ENCODE measurements at regions not wholly inside any gene's neighbourhood (a gene's known extent, or its start where the extent isn't known, plus 50 kb on each side); places are given as distances from the start of the nearest gene placed in this dataset.

DNA sequence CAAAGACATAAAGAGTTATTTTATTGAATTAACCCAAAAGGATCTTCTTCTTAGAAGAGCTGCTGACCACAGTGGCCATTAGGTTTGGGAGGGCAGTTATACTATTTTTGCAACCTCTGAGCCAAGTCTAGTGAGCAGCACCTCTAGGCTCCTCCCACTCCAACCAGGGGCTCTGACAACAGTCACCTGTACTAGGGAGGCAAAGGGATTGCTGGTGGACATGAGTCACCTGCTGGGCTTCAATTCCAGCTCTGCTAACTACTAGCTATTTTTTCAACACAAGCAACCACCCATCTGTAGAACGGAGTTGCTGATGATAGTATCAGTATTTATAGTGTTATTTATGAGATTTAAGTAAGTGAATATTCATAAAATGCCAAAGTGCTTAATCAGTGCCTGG, 166.0 kb downstream of the KLHL28 start:
- intact Hi-C loops (cut with DNase I) = no loop called here
- H3K9ac ChIP-seq (ENCODE audit: low read length in 3 of 3) = no peak overlapping the region
- no peak overlapping the region for H3K4me3 ChIP-seq (ENCODE audit: low read length in 3 of 3)
- TF ChIP-seq, protein P1, sequence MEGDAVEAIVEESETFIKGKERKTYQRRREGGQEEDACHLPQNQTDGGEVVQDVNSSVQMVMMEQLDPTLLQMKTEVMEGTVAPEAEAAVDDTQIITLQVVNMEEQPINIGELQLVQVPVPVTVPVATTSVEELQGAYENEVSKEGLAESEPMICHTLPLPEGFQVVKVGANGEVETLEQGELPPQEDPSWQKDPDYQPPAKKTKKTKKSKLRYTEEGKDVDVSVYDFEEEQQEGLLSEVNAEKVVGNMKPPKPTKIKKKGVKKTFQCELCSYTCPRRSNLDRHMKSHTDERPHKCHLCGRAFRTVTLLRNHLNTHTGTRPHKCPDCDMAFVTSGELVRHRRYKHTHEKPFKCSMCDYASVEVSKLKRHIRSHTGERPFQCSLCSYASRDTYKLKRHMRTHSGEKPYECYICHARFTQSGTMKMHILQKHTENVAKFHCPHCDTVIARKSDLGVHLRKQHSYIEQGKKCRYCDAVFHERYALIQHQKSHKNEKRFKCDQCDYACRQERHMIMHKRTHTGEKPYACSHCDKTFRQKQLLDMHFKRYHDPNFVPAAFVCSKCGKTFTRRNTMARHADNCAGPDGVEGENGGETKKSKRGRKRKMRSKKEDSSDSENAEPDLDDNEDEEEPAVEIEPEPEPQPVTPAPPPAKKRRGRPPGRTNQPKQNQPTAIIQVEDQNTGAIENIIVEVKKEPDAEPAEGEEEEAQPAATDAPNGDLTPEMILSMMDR (IDR thresholded peaks at IDR 0.05; ENCODE audit: borderline replicate concordance, extremely low read depth, insufficient read depth) = no peak
- no peaks in the 10 kb centered on the region for H3K4me1 ChIP-seq (ENCODE audit: control insufficient read depth in 2 of 3, insufficient read depth in 2 of 3, low read depth in 1 of 3, low read length in 3 of 3)
- H3K9me3 ChIP-seq (ENCODE audit: control insufficient read depth in 2 of 3, insufficient read depth in 1 of 3, low read length in 3 of 3) = no peaks in the 10 kb centered on the region
- H3K36me3 ChIP-seq (ENCODE audit: control insufficient read depth in 2 of 3, insufficient read depth in 3 of 3, low read length in 3 of 3) = no peaks in the 10 kb centered on the region
- no peaks in the 10 kb centered on the region for H3K27me3 ChIP-seq (ENCODE audit: control insufficient read depth, insufficient read depth, low read length)
- no peak for DNase-seq
- FAIRE-seq = no peak
- H3K27ac ChIP-seq (ENCODE audit: low read depth in 2 of 2, low read length in 2 of 2) = no peak overlapping the region

DNA sequence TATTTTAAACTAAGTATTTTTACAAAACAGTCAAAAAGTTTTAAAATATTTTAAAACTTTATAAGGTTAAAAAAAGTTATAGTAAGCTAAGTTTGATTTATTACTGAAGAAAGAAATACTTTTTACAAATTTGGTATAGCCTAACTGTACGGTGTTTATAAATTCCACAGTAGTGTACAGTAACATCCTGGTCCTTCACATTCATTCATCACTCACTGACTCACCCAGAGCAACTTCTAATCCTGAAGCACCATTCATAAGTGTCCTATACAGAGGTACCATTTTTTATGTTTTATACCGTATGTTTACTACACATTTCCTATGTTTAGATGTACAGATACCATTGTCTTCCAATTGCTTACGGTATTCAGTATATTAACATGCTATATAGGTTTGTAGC, 170.0 kb downstream of the KLHL28 start:
- intact Hi-C loops (cut with DNase I) = no loop called here
- no peaks in the 10 kb centered on the region for H3K27me3 ChIP-seq (ENCODE audit: control insufficient read depth, insufficient read depth, low read length)
- FAIRE-seq = no peak

DNA sequence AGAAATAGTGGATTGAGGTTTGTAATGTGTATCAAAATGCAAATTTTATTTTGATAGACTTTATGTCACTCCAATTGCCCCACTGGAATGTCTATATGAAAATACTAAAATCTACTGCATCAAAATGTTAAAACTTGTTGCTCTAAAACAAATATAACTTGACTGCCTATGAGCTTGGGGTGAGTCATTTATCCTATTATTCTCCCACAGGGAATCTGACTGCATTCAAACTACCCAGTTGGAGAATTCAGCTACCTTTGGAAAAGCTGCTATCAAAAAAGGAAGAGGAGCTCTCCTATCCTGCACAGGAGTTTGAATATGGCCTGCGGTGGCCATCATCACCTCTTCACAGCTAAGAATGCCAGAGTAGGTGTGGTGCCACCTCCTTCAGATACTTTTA, 173.1 kb downstream of the KLHL28 start:
- Histone ChIP-seq H3K9me3 (ENCODE audit: control insufficient read depth in 2 of 3, insufficient read depth in 1 of 3, low read length in 3 of 3) (no peaks in the 10 kb centered on the region), H3K27ac (ENCODE audit: low read depth in 2 of 2, low read length in 2 of 2) (no peak overlapping the region), H3K27me3 (ENCODE audit: control insufficient read depth, insufficient read depth, low read length) (no peaks in the 10 kb centered on the region), H3K9ac (ENCODE audit: low read length in 3 of 3) (no peak overlapping the region), H3K36me3 (ENCODE audit: control insufficient read depth in 2 of 3, insufficient read depth in 3 of 3, low read length in 3 of 3) (no peaks in the 10 kb centered on the region), H3K4me1 (ENCODE audit: control insufficient read depth in 2 of 3, insufficient read depth in 2 of 3, low read depth in 1 of 3, low read length in 3 of 3) (no peaks in the 10 kb centered on the region), H3K4me3 (ENCODE audit: low read length in 3 of 3) (no peak overlapping the region)
- TF ChIP-seq, protein P1 (IDR thresholded peaks at IDR 0.05; ENCODE audit: borderline replicate concordance, extremely low read depth, insufficient read depth) = no peak
- intact Hi-C loops (cut with DNase I) = no loop called here
- DNase-seq (no peak), FAIRE-seq (no peak)

More for the DNA sequence above, 170.0 kb downstream of the KLHL28 start:
- no peak for DNase-seq
- no peak overlapping the region for H3K27ac ChIP-seq (ENCODE audit: low read depth in 2 of 2, low read length in 2 of 2)
- H3K4me3 ChIP-seq (ENCODE audit: low read length in 3 of 3) = no peak overlapping the region
- no peak overlapping the region for H3K9ac ChIP-seq (ENCODE audit: low read length in 3 of 3)
- no peaks in the 10 kb centered on the region for H3K9me3 ChIP-seq (ENCODE audit: control insufficient read depth in 2 of 3, insufficient read depth in 1 of 3, low read length in 3 of 3)
- no peaks in the 10 kb centered on the region for H3K4me1 ChIP-seq (ENCODE audit: control insufficient read depth in 2 of 3, insufficient read depth in 2 of 3, low read depth in 1 of 3, low read length in 3 of 3)
- H3K36me3 ChIP-seq (ENCODE audit: control insufficient read depth in 2 of 3, insufficient read depth in 3 of 3, low read length in 3 of 3) = no peaks in the 10 kb centered on the region
- TF ChIP-seq, protein P1 (IDR thresholded peaks at IDR 0.05; ENCODE audit: borderline replicate concordance, extremely low read depth, insufficient read depth) = no peak

DNA sequence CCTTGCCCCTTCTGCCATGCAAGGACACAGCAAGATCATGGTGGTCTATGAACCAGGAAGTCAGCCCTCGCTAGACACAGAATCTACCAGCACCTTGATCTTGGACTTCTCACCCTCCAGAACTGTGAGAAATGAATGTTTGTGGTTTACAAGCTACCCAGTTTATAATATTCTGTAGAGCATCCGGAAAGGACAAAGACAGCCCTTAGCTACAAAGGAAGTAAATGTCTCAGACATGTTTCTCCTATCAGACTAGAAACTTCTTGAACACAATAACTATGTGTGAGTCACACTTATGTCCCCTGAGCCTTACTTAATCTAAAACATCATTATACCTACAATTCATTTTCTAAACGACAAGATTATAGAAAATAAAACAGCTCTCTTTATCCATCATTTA, 176.7 kb downstream of the KLHL28 start:
- H3K9ac ChIP-seq (ENCODE audit: low read length in 3 of 3) = no peak overlapping the region
- H3K27me3 ChIP-seq (ENCODE audit: control insufficient read depth, insufficient read depth, low read length) = no peaks in the 10 kb centered on the region
- H3K4me1 ChIP-seq (ENCODE audit: control insufficient read depth in 2 of 3, insufficient read depth in 2 of 3, low read depth in 1 of 3, low read length in 3 of 3) = no peaks in the 10 kb centered on the region
- no peak for DNase-seq
- H3K27ac ChIP-seq (ENCODE audit: low read depth in 2 of 2, low read length in 2 of 2) = no peak overlapping the region
- no peaks in the 10 kb centered on the region for H3K36me3 ChIP-seq (ENCODE audit: control insufficient read depth in 2 of 3, insufficient read depth in 3 of 3, low read length in 3 of 3)
- TF ChIP-seq, protein P1 (IDR thresholded peaks at IDR 0.05; ENCODE audit: borderline replicate concordance, extremely low read depth, insufficient read depth) = no peak
- no peaks in the 10 kb centered on the region for H3K9me3 ChIP-seq (ENCODE audit: control insufficient read depth in 2 of 3, insufficient read depth in 1 of 3, low read length in 3 of 3)
- FAIRE-seq = no peak
- H3K4me3 ChIP-seq (ENCODE audit: low read length in 3 of 3) = no peak overlapping the region
- intact Hi-C loops (cut with DNase I) = no loop called here
